ENCODE measurements at regions not wholly inside any gene's neighbourhood (a gene's known extent, or its start where the extent isn't known, plus 50 kb on each side); places are given as distances from the start of the nearest gene placed in this dataset.

- dilution Hi-C loops (cut with MboI; ENCODE audit: extremely low pct_ligation_motif_present, low sequenced_read_pairs) (no loop called here), intact Hi-C loops (cut with micrococcal nuclease) (no loop called here)
- no peaks in the 10 kb centered on the region for H3K9me1 ChIP-seq (replicated peaks; ENCODE audit: control insufficient read depth, extremely low read depth, insufficient read depth, low read length)
- ChIA-PET POLR2A (no interaction called here), CTCF (no interaction called here)
- no peak for FAIRE-seq
- BruUV-seq (replicated peaks): no TSS peak
- H3K4me3 ChIP-seq (replicated peaks in 1 of 3; ENCODE audit: insufficient read depth in 1 of 3, low read depth in 1 of 3, low read length in 3 of 3): no peak overlapping the region
- H3K27me3 ChIP-seq (ENCODE audit: control insufficient read depth in 2 of 2, insufficient read depth in 2 of 2, low read length in 2 of 2): no peaks in the 10 kb centered on the region
- no peaks in the 10 kb centered on the region for H4K20me1 ChIP-seq (replicated peaks; ENCODE audit: control insufficient read depth, extremely low read depth, insufficient read depth, low read length)
- TF ChIP-seq POLR2A (IDR thresholded peaks at IDR 0.05; ENCODE audit: low read depth, low read length) (no peak), JUN (IDR thresholded peaks at IDR 0.05; ENCODE audit: borderline replicate concordance, insufficient read depth, insufficient read length, low read depth) (no peak), EZH2 (IDR thresholded peaks at IDR 0.05; ENCODE audit: borderline replicate concordance, low read depth, low read length, severe bottlenecking) (no peak), GATA2 (IDR thresholded peaks at IDR 0.05; ENCODE audit: insufficient read depth, insufficient read length, low read depth, low read length) (no peak), MAX (IDR thresholded peaks at IDR 0.05; ENCODE audit: insufficient read depth, insufficient read length) (no peak), CTCF (IDR thresholded peaks at IDR 0.05; ENCODE audit: extremely low read depth in 1 of 2, insufficient read depth in 1 of 2, low read depth in 1 of 2, low read length in 2 of 2) (no peak), FOS (IDR thresholded peaks at IDR 0.05; ENCODE audit: borderline replicate concordance, insufficient read depth, low read length) (no peak), MYC (IDR thresholded peaks at IDR 0.05; ENCODE audit: low read depth, low read length) (no peak), POLR2AphosphoS5 (IDR thresholded peaks at IDR 0.05; ENCODE audit: insufficient read depth, low read depth, low read length) (no peak)
- no peak overlapping the region for H2AFZ ChIP-seq (ENCODE audit: low read depth, low read length)
- no peak overlapping the region for H3K27ac ChIP-seq (ENCODE audit: insufficient read depth, low read depth, low read length)
- H3K36me3 ChIP-seq (ENCODE audit: control insufficient read depth in 2 of 2, extremely low read depth in 1 of 2, insufficient read depth in 2 of 2, low read length in 2 of 2): no peaks in the 10 kb centered on the region
- H3K79me2 ChIP-seq (ENCODE audit: control insufficient read depth, insufficient read depth, low read length): no peaks in the 10 kb centered on the region
- H3K9ac ChIP-seq (replicated peaks; ENCODE audit: extremely low read depth, insufficient read depth, low read length): no peak overlapping the region
- H3K4me2 ChIP-seq (ENCODE audit: insufficient read depth, low read length): no peak overlapping the region
- no peak for DNase-seq (ENCODE audit: low read depth, low spot score)
- H3K9me3 ChIP-seq (replicated peaks; ENCODE audit: control insufficient read depth, insufficient read depth, low read length): no peaks in the 10 kb centered on the region
- H3K4me1 ChIP-seq (ENCODE audit: control insufficient read depth, extremely low read depth, insufficient read depth, low read length): no peaks in the 10 kb centered on the region
Observed at GRCh38 chr10:10855151-10855581, 162.5 kb upstream of the CELF2 start.

All from endothelial cell of umbilical vein (primary cell).